GM12878 (cell line): ENCODE measurements at regions not wholly inside any gene's neighbourhood (a gene's known extent, or its start where the extent isn't known, plus 50 kb on each side); places are given as distances from the start of the nearest gene placed in this dataset.
A peak's percentile ranks its signal among the peaks of the same experiment; 100 is the strongest.

Experiments
- ATAC-seq: fragments of 200-7000 bp; cut with Tn5 transposase; 3 replicates; pipeline ENCODE4 v1.9.1; 2020; ENCODE audit warnings: mild to moderate bottlenecking, moderate library complexity
- BruUV-seq: library from RNA; stranded (reverse); fragments of 400-500 nt; replicated peaks from 2 replicates; lab custom pipeline; 2021; lab: Mats Ljungman, UMichigan
- CTCF ChIA-PET: fragments of 300-600 bp; sonication (Branson Sonifier 250); formaldehyde crosslinking; extraction: SDS; loops from one replicate; lab custom pipeline; 2021; ENCODE audit warnings: inconsistent platforms; lab: Yijun Ruan, JAX
- POLR2A ChIA-PET: fragments of 350-600 bp; formaldehyde crosslinking; extraction: SDS; loops from one replicate; lab custom pipeline; 2021; ENCODE audit warnings: inconsistent platforms; lab: Charles Lee
- RAD21 ChIA-PET: fragments of 300-600 bp; sonication (Branson Sonifier 250); formaldehyde crosslinking; loops from one replicate; lab custom pipeline; 2023; ENCODE audit warnings: antibody characterized with exemption; ENCODE audit not compliant: unreplicated experiment; lab: Charles Lee
- SMC1A ChIA-PET: fragments of 300-600 bp; sonication (Branson Sonifier 250); formaldehyde crosslinking; loops from one replicate; lab custom pipeline; 2023; ENCODE audit not compliant: unreplicated experiment, uncharacterized antibody; lab: Charles Lee
- DNase-seq: peaks from one replicate; pipeline ENCODE4 v3.0.0-alpha.2; 2011; ENCODE audit warnings: low read depth, low spot score
- FAIRE-seq: peaks from 3 replicates; lab custom pipeline; 2011; peaks lifted over from hg19 to GRCh38; lab: Jason Lieb, UNC
- H2AFZ ChIP-seq: 2 replicates; pipeline ENCODE4 v1.6.0; 2011; ENCODE audit warnings: low read depth, low read length, control low read depth; ENCODE audit not compliant: control insufficient read depth
- H3K27ac ChIP-seq: 2 replicates; pipeline ENCODE4 v1.5.1; 2011; ENCODE audit warnings: control low read depth; ENCODE audit not compliant: control insufficient read depth, insufficient read depth
- H3K27me3 ChIP-seq, 2 experiments: replicated peaks in 1 of 2; 2 replicates each; pipeline versions ENCODE4 v1.6.0 to v1.6.1; 2011; ENCODE audit warnings: low read length in 1 of 2; ENCODE audit not compliant: control insufficient read depth in 2 of 2, insufficient read depth in 2 of 2
- H3K36me3 ChIP-seq, 2 experiments: 2 replicates each; pipeline ENCODE4 v1.5.1; 2011; ENCODE audit warnings: low read length in 1 of 2; ENCODE audit not compliant: control insufficient read depth in 2 of 2, insufficient read depth in 2 of 2
- H3K4me1 ChIP-seq: 2 replicates; pipeline ENCODE4 v1.6.1; 2011; ENCODE audit warnings: mild to moderate bottlenecking, low read length, moderate library complexity, mixed read lengths; ENCODE audit not compliant: control insufficient read depth, insufficient read depth
- H3K4me2 ChIP-seq: 2 replicates; pipeline ENCODE4 v1.6.0; 2011; ENCODE audit warnings: control low read depth; ENCODE audit not compliant: control insufficient read depth, insufficient read depth
- H3K4me3 ChIP-seq: fragments of 200-600 bp; sonication (generic); 2 replicates; pipeline ENCODE4 v1.5.1; 2016
- H3K79me2 ChIP-seq: 2 replicates; pipeline ENCODE4 v1.6.0; 2011; ENCODE audit warnings: low read length; ENCODE audit not compliant: control insufficient read depth, insufficient read depth
- H3K9ac ChIP-seq: 2 replicates; pipeline ENCODE4 v1.8.0; 2011; ENCODE audit warnings: low read length, control low read depth, mixed read lengths; ENCODE audit not compliant: control insufficient read depth, insufficient read depth
- H3K9me3 ChIP-seq: replicated peaks from 3 replicates; pipeline ENCODE4 v1.5.1; 2011; ENCODE audit warnings: mild to moderate bottlenecking, low read length; ENCODE audit not compliant: control insufficient read depth, insufficient read depth
- H4K20me1 ChIP-seq: 2 replicates; pipeline ENCODE4 v1.6.0; 2011; ENCODE audit not compliant: control insufficient read depth, insufficient read depth
- ESRRA ChIP-seq: IDR thresholded peaks from 2 replicates; pipeline ENCODE4 v1.6.1; 2012; ENCODE audit warnings: mild to moderate bottlenecking, low read length, improper control_type of control experiment
- IRF5 ChIP-seq: fragments of 450-650 bp; IDR thresholded peaks from 2 replicates; pipeline ENCODE4 v1.6.1; 2017; ENCODE audit warnings: borderline replicate concordance
- MTA2 ChIP-seq: fragments of 450-650 bp; IDR thresholded peaks from 2 replicates; pipeline ENCODE4 v1.6.1; 2016; ENCODE audit warnings: low read depth, mild to moderate bottlenecking, moderate library complexity
- MTA3 ChIP-seq: IDR thresholded peaks from 2 replicates; pipeline ENCODE4 v1.6.1; 2012; ENCODE audit warnings: low read length, inconsistent platforms, borderline replicate concordance
- NRF1 ChIP-seq: conservative IDR thresholded peaks from 2 replicates; pipeline ENCODE4 v1.6.1; 2011; ENCODE audit warnings: mild to moderate bottlenecking, low read depth, low read length, improper control_type of control experiment
- RB1 ChIP-seq: fragments of 450-650 bp; formaldehyde crosslinking; IDR thresholded peaks from 2 replicates; pipeline ENCODE4 v1.6.1; 2017; ENCODE audit warnings: mild to moderate bottlenecking, borderline replicate concordance
- SPI1 ChIP-seq: IDR thresholded peaks from 2 replicates; pipeline ENCODE4 v1.6.1; 2011; ENCODE audit warnings: low read depth, mild to moderate bottlenecking, low read length, moderate library complexity, borderline replicate concordance; ENCODE audit not compliant: insufficient read depth
- in situ Hi-C: fragments of 300-500 bp; cut with MboI; formaldehyde crosslinking; loops from 9 replicates; pipeline ENCODE4 v1.14.3; 2018; ENCODE audit warnings: mixed read lengths
- intact Hi-C: fragments of 100-400 bp; cut with micrococcal nuclease; formaldehyde crosslinking; loops from one replicate; pipeline ENCODE4 v1.14.2; 2022; ENCODE audit not compliant: unreplicated experiment

DNA sequence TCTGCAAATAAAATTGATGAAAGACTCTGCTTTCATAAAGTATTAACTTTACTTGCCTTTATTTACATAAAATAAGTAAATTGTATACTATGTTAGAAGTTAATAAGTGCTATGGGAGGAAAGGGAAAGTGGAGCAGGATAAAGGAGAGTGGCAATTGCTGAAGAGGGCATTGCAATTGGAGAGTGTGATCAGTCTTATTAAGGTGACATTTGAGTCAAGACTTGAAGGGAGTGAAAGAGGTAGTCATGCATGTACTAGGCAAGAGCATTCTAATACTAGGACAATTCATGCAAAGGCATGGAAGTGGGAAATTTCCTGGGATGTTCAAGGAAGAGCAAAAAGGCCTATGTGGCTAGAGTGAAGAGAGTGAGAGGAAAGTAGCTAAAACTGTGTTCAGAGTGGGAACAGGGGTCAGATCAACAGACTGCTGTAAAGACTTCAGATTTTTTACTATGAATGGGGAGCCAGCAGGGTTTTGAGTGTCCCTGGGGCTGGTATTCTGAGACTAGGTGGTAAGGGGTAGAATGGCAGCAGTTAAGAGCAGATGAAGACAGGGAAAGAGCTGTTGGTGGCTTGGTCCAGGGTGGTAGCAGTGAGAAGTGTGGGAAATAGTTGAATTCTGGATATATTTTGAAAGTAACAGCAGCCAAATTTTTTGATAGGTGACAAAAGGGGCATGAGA is 182.3 kb upstream of the RIOK2 start:
- Histone ChIP-seq H3K4me1 (peaks cover 5% of the 10 kb centered on the region; the same call in 1 of the 2 replicates), H3K9me3 (no peaks in the 10 kb centered on the region; the same call in 2 of the 3 replicates), H3K4me2 (no peak overlapping the region), H3K36me3 (no peaks in the 10 kb centered on the region), H3K27me3 (no peaks in the 10 kb centered on the region), H2AFZ (no peak overlapping the region), H4K20me1 (no peaks in the 10 kb centered on the region), H3K79me2 (no peaks in the 10 kb centered on the region), H3K4me3 (no peak overlapping the region), H3K27ac (no peak overlapping the region), H3K9ac (no peak overlapping the region)
- ChIA-PET CTCF (interaction anchor here (1.4 kb wide), 1 partner anchor 21 kb away, joined by 4 read pairs; no protein-coding TSS in a partner anchor), POLR2A (no interaction called here), SMC1A (interaction anchor here (1.2 to 3.1 kb wide), 3 partner anchors 42 to 169 kb away, joined by 3 to 12 read pairs (median 4); no protein-coding TSS in a partner anchor), RAD21 (interaction anchor here (1.6 kb wide), 1 partner anchor 169 kb away, joined by 5 read pairs; no protein-coding TSS in a partner anchor)
- intact Hi-C loops (no loop called here), in situ Hi-C loops (no loop called here)
- FAIRE-seq (no peak), DNase-seq (no peak), ATAC-seq (peak; percentile 45)
- TF ChIP-seq MTA2: no peak
- TF ChIP-seq MTA3: no peak
- no peak for TF ChIP-seq NRF1
- TF ChIP-seq IRF5: no peak
- no peak for TF ChIP-seq ESRRA
- TF ChIP-seq RB1: no peak
- TF ChIP-seq SPI1: no peak
- BruUV-seq: no TSS peak
